Spleen (tissue), 7 donors: ENCODE measurements at regions not wholly inside any gene's neighbourhood (a gene's known extent, or its start where the extent isn't known, plus 50 kb on each side); places are given as distances from the start of the nearest gene placed in this dataset.

Experiments used
- POLR2A ChIP-seq, 3 donors: fragments of 450-650 bp; IDR thresholded peaks; one replicate each; pipeline ENCODE4 v1.5.1; 2017; ENCODE audit warnings: antibody characterized with exemption in 3 of 3, mild to moderate bottlenecking in 1 of 3
- TF ChIP-seq, protein P1 (sequence below), 11 experiments: fragments of 200-600 bp in 7 of 11; fragments of 450-650 bp in 4 of 11; sonication (generic) in 4 of 11; IDR thresholded peaks in 8 of 11; conservative IDR thresholded peaks in 3 of 11; 1 replicate in 7 of 11; 2 replicates in 4 of 11; pipeline versions ENCODE4 v1.4.0 to v1.8.0; 2016 to 2021; ENCODE audit warnings: antibody characterized with exemption in 11 of 11, inconsistent platforms in 4 of 11, mild to moderate bottlenecking in 1 of 11
- donor health status: DM: no; HTN: no; CAD: no; lungs with moderate emphysema.
- donor health status: DM: no; HTN: no; CAD: no.
- donor health status: DM: no; HTN: no; CAD: no.

DNA sequence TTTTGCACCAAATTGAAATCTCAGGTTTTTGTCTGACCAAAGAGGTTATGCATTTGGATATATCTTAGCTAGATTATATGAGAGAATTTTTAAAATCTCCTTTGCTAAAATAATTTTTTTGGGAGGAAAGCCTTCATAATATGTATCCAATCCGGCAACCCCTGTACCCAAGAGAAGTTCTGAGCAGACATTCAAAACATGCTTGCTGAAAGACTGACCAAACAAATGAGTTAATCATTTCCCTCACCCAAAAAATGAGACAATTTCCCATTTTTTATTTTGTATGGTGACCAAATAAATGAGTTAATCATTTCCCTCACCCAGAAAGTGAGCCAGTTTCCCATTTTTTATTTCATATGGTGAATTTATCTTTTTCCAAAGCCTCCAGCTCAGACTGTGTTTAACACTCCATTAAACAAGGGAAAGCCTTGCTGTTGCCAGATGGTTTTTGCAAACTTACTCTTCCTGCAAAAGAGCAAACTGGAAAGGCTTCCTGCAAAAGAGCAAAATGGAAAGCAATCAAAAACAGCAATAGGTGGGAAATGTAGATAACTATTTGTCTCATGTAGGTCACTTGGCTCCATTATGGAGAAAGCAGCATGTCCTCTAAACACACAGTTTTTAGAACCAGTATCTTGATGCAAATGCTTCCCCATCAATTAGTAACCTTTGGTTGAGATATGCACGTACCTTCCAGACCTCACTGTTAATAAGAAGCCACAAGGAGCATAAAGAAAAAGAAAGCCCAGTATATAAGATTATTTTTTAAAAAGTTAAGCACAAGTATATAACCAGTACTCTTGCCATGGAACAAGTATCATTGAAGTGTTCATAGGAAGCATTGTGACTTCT, 78.4 kb upstream of the OSTN start:
- TF ChIP-seq, protein P1, sequence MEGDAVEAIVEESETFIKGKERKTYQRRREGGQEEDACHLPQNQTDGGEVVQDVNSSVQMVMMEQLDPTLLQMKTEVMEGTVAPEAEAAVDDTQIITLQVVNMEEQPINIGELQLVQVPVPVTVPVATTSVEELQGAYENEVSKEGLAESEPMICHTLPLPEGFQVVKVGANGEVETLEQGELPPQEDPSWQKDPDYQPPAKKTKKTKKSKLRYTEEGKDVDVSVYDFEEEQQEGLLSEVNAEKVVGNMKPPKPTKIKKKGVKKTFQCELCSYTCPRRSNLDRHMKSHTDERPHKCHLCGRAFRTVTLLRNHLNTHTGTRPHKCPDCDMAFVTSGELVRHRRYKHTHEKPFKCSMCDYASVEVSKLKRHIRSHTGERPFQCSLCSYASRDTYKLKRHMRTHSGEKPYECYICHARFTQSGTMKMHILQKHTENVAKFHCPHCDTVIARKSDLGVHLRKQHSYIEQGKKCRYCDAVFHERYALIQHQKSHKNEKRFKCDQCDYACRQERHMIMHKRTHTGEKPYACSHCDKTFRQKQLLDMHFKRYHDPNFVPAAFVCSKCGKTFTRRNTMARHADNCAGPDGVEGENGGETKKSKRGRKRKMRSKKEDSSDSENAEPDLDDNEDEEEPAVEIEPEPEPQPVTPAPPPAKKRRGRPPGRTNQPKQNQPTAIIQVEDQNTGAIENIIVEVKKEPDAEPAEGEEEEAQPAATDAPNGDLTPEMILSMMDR (IDR thresholded peaks at IDR 0.05 in 8 of 11, conservative IDR thresholded peaks at IDR 0.05 in 3 of 11), result no peak
- no peak for TF ChIP-seq POLR2A (IDR thresholded peaks at IDR 0.05)
